Vagina (tissue), 2 donors: ENCODE measurements at regions not wholly inside any gene's neighbourhood (a gene's known extent, or its start where the extent isn't known, plus 50 kb on each side); places are given as distances from the start of the nearest gene placed in this dataset.

Experiments used
- DNase-seq, 2 donors: peaks; one replicate each; pipeline ENCODE4 v3.0.0-alpha.2; 2017; ENCODE audit errors: extremely low spot score in 2 of 2
- H3K27ac ChIP-seq: fragments of 200-600 bp; sonication (generic); one replicate; pipeline ENCODE4 v1.5.1; 2019
- H3K27me3 ChIP-seq: fragments of 200-600 bp; sonication (generic); one replicate; pipeline ENCODE4 v1.5.1; 2019
- H3K36me3 ChIP-seq, 2 donors: fragments of 200-600 bp; sonication (generic); one replicate each; pipeline ENCODE4 v1.5.1; 2017 to 2019
- H3K4me1 ChIP-seq: fragments of 200-600 bp; sonication (generic); one replicate; pipeline ENCODE4 v1.5.1; 2019
- H3K4me3 ChIP-seq, 2 donors: fragments of 200-600 bp; sonication (generic); 1 replicate in 1 of 2; 2 replicates in 1 of 2; pipeline ENCODE4 v1.5.1; 2016 to 2019
- H3K9me3 ChIP-seq: fragments of 200-600 bp; sonication (generic); one replicate; pipeline ENCODE4 v1.5.1; 2019
- CTCF ChIP-seq, 3 experiments: fragments of 450-650 bp in 2 of 3; fragments of 200-600 bp in 1 of 3; sonication (generic) in 1 of 3; IDR thresholded peaks; one replicate each; pipeline ENCODE4 v1.5.1; 2017 to 2019; ENCODE audit warnings: antibody characterized with exemption in 3 of 3, mild to moderate bottlenecking in 2 of 3, moderate library complexity in 2 of 3
- POLR2A ChIP-seq, 2 donors: fragments of 450-650 bp; IDR thresholded peaks; one replicate each; pipeline ENCODE4 v1.6.1; 2017; ENCODE audit warnings: antibody characterized with exemption in 2 of 2, mild to moderate bottlenecking in 2 of 2, moderate library complexity in 2 of 2
- POLR2AphosphoS5 ChIP-seq, 2 donors: sonication (generic); formaldehyde crosslinking; IDR thresholded peaks; one replicate each; pipeline ENCODE4 v1.9.0; 2017; ENCODE audit warnings: antibody characterized with exemption in 2 of 2, mild to moderate bottlenecking in 2 of 2, low read depth in 1 of 2; ENCODE audit not compliant: insufficient read depth in 1 of 2
- intact Hi-C: fragments of 100-400 bp; cut with DNase I; formaldehyde crosslinking; loops from one replicate; pipeline ENCODE4 v1.15.1; 2023

GRCh38 chr5:82358457-82358856 is 80.3 kb upstream of the RPS23 start:
- Histone ChIP-seq H3K36me3 (no peaks in the 10 kb centered on the region), H3K9me3 (no peaks in the 10 kb centered on the region), H3K4me3 (no peak overlapping the region), H3K27me3 (no peaks in the 10 kb centered on the region), H3K27ac (no peak overlapping the region), H3K4me1 (peaks cover 16% of the 10 kb centered on the region)
- TF ChIP-seq POLR2AphosphoS5 (IDR thresholded peaks at IDR 0.05; ENCODE audit: insufficient read depth in 1 of 2, low read depth in 1 of 2) = no peak
- TF ChIP-seq POLR2A (IDR thresholded peaks at IDR 0.05) = no peak
- TF ChIP-seq CTCF (IDR thresholded peaks at IDR 0.05) = no peak
- intact Hi-C loops = loop anchor here (10.0 kb wide), 1 partner anchor 1116 kb away; the partner anchor contains the start of gene VCAN
- DNase-seq = no peak

DNA sequence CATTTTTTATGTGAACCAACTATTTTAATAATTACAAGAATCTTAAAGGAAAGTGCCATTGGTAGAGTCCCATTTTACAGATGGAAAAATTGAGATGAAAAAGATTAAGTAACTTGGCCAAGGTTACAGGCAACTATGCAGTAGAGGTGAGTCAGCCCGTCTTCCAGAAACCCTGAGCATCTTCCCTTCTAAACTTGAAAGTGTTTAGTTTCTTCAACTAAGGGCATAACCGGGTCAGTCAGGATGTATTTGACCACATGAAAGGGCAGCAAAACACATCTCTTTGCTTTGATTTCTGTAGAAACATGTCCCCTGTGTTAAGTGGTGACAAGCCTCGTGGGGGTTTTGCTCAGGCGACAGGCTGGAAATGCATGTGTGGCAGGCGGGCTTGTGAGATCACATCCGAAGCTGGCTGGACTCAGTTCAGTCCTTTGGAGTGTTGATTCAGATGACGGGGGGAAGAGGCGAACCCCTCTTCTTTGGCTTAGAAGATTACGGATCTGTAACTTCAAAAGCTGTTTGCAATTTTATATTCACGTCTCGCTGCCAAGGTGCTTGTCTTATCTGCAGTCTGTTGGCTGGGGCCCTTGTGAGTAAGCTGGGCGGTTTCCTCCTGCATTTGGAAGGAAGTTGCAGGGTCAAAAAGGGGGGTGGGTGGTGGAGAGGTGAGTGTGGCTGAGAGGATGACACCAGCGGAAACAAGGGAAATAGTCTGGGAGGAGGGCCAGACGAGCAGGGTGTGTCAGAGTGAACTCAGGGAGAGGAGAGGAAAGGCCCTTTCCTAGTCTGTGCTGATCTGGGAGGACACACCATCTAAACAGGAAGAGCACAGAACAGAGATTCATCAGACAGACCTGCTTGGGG is 78.9 kb upstream of the RPS23 start:
- H3K4me1 ChIP-seq = peaks cover 16% of the 10 kb centered on the region
- DNase-seq = peak in 1 of 2 donors; percentile 96
- peak overlapping the region; percentile 58 for H3K27ac ChIP-seq
- no peaks in the 10 kb centered on the region for H3K9me3 ChIP-seq
- H3K4me3 ChIP-seq = no peak overlapping the region
- H3K36me3 ChIP-seq = no peaks in the 10 kb centered on the region
- intact Hi-C loops = loop anchor here (10.0 kb wide), 1 partner anchor 1118 kb away; the partner anchor contains the start of gene VCAN
- no peaks in the 10 kb centered on the region for H3K27me3 ChIP-seq
- no peak for TF ChIP-seq CTCF (IDR thresholded peaks at IDR 0.05)
- peak in 1 of 2 donors; percentile 52 for TF ChIP-seq POLR2AphosphoS5 (IDR thresholded peaks at IDR 0.05; ENCODE audit: insufficient read depth in 1 of 2, low read depth in 1 of 2)

- Histone ChIP-seq H3K36me3 (no peaks in the 10 kb centered on the region), H3K4me3 (no peak overlapping the region), H3K9me3 (no peaks in the 10 kb centered on the region), H3K27ac (no peak overlapping the region), H3K4me1 (peaks cover 16% of the 10 kb centered on the region), H3K27me3 (no peaks in the 10 kb centered on the region)
- intact Hi-C loops = loop anchor here (10.0 kb wide), 1 partner anchor 1119 kb away; the partner anchor contains the start of gene VCAN
- no peak for TF ChIP-seq POLR2A (IDR thresholded peaks at IDR 0.05)
- TF ChIP-seq POLR2AphosphoS5 (IDR thresholded peaks at IDR 0.05; ENCODE audit: insufficient read depth in 1 of 2, low read depth in 1 of 2) = no peak
- no peak for TF ChIP-seq CTCF (IDR thresholded peaks at IDR 0.05)
- no peak for DNase-seq
These were observed 77.9 kb upstream of the RPS23 start for GRCh38 chr5:82356021-82356420.

DNA sequence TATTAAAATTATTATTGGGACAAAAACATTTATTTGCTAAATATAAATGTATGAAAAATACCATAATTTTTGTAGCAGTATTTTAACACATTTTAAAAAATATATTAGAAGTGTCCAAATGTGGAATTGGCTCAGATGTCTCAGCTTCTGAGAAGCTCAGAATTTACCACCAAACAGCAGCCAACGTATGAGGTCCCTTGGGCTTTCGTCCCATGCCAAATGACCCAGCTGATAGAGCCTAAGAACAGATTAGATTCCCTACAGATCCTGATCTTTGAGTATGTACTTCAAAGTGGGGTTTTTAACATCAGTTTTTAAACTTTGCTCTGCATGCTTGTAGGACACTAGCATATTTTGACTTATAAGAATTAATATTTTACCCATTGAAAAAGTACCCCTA is 77.3 kb upstream of the RPS23 start:
- Histone ChIP-seq H3K27ac (no peak overlapping the region), H3K4me3 (no peak overlapping the region), H3K36me3 (no peaks in the 10 kb centered on the region), H3K9me3 (no peaks in the 10 kb centered on the region), H3K27me3 (no peaks in the 10 kb centered on the region), H3K4me1 (peaks cover 16% of the 10 kb centered on the region)
- no peak for DNase-seq
- intact Hi-C loops = loop anchor here (10.0 kb wide), 1 partner anchor 1119 kb away; the partner anchor contains the start of gene VCAN
- no peak for TF ChIP-seq CTCF (IDR thresholded peaks at IDR 0.05)
- TF ChIP-seq POLR2A (IDR thresholded peaks at IDR 0.05) = no peak
- TF ChIP-seq POLR2AphosphoS5 (IDR thresholded peaks at IDR 0.05; ENCODE audit: insufficient read depth in 1 of 2, low read depth in 1 of 2) = no peak

DNA sequence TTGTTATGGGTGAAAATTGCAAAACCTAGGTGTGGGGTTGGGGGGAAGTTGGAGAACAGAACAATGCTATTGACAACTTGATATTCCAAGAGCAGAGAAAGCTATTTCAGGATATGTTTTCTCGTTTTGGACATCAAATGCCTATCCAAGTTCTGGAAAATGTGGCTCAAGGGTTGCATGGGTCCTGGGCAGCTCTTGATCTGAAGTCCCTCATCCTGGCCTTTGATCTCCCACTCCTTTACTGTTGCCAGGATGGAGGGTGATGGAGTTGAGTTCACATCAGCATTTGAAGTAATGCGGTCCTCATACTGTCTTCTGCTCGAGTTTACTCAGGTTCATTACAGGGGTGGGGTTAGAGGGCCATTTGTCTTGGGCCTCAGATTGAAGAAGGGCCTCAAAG is 76.9 kb upstream of the RPS23 start:
- Histone ChIP-seq H3K27me3 (no peaks in the 10 kb centered on the region), H3K36me3 (no peaks in the 10 kb centered on the region), H3K4me1 (peaks cover 16% of the 10 kb centered on the region), H3K4me3 (no peak overlapping the region), H3K27ac (no peak overlapping the region), H3K9me3 (no peaks in the 10 kb centered on the region)
- intact Hi-C loops = loop anchor here (10.0 kb wide), 1 partner anchor 1120 kb away; the partner anchor contains the start of gene VCAN
- no peak for DNase-seq
- no peak for TF ChIP-seq POLR2A (IDR thresholded peaks at IDR 0.05)
- TF ChIP-seq CTCF (IDR thresholded peaks at IDR 0.05) = no peak
- no peak for TF ChIP-seq POLR2AphosphoS5 (IDR thresholded peaks at IDR 0.05; ENCODE audit: insufficient read depth in 1 of 2, low read depth in 1 of 2)
